GM19324 (cell line): ENCODE measurements at regions not wholly inside any gene's neighbourhood (a gene's known extent, or its start where the extent isn't known, plus 50 kb on each side); places are given as distances from the start of the nearest gene placed in this dataset.

ENCODE experiments used
- ATAC-seq: cut with Tn5 transposase; IDR thresholded peaks from one replicate; pipeline ENCODE4 v1.9.1; 2021; ENCODE audit warnings: mild to moderate bottlenecking, moderate library complexity; ENCODE audit not compliant: unreplicated experiment, low FRiP score

DNA sequence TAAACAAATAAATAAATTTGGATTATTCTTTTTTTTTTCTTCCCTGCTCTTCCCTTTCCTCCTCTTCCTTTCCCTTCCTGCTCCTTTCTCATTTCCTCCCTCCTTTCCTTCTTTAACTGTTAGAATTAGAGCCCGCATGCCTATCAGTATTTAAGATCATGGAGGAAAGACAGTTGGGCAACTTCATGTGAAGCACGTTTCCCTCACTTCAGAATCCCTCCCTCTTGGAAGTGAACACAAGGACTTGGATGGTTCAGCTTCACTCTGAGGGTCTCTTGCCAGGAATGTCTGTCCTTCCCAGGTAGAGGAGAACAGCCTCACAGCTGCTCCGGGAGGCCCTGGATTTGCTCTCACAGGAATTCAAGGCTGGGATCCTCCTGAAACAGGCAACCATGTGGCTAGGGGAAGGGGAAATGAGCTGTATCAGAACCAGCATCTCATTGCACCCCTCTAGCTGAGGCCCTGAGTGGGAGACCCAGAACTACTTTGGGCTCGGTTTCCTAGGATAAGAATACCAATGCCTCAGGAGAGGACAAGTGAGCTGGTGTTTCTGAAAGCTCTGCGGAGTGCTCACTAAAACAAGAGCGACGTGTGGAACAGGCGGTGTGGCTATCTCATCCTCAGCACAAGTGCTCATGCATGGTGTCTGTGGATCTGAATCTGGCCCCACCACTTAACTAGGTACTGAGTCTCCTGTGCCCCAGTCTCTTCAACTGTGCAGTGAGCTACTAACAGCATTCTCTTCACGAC lies 230.5 kb downstream of the MYCN start:
- no peak for ATAC-seq

DNA sequence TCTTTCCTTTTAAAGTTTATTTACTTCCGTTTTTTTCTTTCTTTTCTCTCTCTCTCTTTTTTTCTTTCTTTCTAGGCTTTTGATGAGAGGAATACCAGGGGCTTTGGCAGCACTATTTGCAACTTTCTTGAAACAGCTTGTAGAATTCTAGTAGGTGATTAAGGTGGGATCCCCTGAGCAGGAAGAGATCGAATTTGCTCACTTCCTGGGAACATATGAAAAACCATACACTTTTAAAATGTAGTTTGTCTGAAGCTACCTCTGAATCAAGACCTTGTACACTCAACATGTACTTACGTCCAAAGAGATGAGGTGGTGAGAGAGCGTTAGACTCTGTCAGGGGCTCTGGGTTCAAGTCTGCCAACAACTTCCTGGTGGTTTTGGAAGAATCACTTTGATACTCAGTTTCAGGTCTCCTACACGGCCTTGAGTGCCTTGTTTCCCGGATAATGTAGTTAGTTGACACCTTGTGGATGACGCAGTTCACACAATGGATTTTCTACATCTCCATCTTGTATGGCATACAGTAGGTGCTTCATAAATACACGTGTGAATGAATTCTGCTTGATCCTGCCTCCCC lies 229.1 kb downstream of the MYCN start:
- ATAC-seq, result no peak

DNA sequence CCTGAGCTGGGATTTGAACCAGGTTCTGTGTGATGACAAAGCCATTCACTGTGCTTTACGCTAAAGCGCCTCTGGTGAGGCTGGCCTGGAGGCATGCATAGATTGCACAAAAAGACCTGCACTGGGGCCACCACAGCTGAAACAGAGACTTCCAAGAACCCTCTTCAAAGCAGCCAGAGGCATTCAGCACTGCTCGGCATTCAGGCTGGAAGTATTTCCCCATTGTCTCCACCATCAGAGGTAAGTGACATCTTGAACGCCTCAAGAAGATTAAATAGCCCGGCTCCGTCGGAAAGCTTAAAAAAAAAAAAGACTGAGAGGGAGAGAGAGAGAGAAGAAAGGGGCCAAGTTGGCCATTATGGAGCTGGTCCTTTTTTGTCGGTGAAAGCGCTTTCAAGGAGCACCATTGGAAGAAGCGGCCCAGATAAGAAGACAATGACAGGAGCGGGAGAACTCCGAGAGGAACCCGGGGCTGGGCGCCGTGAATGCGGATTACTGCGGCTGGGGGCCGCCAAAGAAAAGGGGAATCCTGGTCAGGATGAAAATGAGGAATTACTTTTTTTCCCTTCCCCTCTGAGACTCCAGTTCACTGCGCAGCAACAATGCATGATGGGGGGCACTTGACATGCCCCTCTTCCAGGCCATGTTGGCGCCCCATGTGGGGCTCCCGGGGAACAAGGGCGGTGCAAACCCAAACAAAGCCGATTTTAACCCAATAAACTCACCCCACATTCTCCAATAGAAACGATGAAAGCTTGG lies 228.3 kb downstream of the MYCN start:
- no peak for ATAC-seq

DNA sequence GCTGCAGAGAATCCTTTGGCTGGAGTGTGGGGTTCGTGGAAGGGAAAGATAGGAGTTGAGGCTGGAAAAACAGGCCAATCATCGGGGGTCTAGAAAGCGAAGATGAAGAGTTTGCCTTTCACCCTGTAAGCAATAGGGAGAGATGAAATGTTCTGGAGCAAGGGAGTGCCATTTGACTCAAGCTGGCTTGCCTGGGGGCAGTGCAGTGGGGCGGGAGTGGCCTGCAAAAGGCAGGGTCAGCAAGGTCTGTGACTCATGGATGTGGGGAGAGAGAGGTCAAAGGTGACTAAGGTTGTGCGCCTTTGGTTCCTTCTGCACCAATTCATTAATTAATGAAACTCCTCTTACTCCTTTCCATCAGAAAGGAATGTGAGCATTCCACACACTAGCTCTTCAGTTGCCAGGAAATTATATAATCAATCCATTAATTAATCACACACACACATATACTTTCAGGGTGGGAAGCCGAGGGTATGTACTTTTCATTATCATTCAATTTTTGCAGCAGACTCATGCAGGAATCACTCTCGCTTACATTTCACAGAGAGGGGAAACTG lies 227.6 kb downstream of the MYCN start:
- no peak for ATAC-seq

DNA sequence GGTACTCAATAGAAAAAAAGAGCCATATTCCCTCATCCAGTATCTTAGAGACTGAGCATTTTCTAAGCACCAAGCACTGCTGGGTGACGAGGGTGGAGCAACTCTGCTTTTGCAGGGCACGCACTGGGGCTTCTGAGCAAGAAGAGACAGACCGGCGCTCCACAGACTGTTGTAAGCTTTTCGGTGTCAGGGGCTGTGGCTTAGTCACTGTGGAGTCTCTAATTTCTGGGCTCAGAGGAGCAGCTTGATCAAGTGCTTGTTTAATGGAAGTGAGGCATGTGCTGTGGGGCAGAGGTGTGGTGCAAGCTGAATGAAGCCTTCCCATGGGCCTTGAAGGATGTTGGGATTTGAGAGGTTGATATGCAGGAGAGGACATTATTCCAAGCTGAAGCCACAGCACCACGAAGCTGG lies 227.1 kb downstream of the MYCN start:
- no peak for ATAC-seq

DNA sequence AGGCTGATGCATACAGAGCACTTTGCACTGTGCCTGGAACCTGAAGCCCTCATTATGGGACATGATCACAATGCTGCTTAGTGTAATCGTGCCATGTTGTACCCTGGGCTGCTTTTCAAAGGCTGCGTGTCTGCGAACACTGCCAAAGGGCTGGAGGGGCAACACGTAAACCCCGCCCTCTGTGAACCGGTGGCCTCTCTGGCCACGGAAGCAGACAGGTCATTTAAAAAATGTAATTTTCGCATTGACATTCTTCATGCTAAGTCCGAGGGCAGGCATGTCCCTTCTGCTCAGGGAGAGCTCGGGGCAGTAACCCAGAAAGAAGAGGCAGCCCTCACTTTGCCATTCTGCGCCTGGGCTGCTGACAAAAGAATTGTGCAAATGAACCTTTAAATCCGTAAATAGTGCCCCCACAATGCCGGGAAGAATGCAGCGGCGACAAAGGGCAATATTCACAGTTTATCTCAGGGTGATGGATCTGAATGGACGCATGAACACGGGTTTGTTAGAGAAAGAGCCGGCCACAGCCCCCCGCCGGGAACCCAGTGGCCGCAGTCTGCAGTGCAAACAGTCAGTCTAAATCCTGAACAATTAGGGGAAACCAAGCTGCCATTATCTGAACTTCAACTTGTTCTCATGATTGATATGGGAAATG lies 226.1 kb downstream of the MYCN start:
- ATAC-seq, result no peak

DNA sequence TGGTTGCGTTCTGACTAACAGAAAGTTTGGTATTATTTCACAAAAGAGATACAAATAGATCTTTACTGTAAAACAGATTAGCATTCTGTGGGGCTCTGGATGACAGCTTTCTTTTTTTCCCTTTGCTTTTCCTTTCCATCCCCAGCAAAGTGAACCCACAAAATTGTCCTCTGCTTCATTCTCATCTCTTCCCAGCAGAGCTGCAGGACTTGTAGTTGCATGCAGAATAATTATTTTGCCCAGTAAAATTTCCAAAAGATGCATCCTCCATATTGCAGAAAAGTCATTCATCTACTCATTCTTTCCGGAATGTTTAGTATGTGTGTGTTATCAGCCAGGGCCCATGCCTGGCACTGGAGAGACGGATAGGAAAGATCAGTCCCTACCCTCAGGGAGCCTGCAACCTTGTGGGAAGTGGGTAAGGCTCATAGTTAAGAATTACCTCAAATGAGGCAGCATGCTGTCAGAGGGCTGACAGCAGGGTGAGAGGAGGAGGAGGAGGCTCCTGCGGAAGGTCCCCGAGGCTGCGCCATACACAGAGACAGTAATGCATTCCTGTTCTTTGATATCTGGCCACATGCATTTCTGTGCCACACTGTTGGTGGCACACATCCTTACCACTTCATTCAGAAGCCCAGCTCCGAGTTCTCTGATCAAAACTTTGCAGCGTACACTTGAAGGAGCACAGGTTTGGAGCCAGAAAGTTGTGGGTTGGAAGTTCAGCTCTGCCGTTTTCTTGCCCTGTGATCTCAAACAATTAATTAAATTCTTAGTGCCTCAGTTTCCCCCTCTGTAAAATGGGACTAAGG lies 225.4 kb downstream of the MYCN start:
- no peak for ATAC-seq

DNA sequence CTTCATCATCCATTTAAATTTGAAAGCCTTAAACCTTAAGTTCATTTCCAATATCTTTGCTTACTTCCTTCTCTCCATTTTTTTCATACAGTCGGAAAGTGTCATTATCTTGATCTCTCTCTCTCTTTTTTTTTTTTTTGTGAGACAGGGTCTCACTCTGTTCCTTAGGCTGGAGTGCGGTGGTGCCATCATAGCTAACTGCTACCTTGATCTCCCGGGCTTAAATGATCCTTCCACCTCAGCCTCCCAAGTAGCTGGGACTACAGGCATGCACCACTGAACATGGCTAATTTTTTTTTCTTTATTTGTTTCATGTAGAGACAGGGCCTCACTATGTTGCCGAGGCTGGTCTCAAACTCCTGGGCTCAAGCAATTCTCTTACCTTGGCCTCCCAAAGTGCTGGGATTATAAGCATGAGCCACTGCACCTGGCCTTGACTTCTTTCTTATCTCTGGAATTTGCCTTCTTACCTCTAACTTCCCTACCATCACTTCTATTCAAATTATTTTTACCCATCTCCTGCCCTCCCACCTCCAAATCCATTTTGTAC lies 222.2 kb downstream of the MYCN start:
- ATAC-seq, result no peak

DNA sequence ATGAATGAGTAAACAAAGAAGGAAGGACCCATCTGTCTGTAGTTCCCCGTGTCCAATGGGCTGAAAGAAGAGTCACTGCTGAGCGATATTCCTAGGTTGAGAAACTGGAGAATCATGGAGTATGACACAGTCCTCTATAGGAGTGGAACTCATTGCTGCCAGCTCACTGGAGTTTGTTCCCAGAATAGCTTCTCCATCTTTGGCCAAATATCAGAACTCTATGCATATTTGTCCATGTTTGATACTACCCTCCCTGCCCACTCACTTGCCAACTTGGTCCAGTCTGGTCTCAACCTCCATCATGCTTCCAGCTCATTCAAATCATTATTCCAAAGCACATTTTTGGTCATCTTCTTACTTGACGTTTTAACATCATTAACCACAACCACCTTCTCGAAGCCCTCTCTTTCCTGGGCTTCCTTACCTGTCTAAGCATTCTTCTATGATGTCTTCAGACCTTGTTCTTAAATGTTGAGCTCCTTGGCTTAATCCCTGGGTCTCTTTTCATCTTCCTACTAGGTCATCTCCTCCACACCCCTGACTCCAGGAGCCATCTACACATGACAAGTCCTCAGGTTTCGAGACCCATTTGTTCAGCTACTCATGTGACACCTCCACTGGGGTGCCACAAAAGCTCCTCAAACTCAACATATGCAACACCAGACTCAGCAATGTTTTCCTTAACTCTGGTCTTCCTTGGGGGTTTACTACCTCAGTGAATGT lies 221.6 kb downstream of the MYCN start:
- no peak for ATAC-seq

DNA sequence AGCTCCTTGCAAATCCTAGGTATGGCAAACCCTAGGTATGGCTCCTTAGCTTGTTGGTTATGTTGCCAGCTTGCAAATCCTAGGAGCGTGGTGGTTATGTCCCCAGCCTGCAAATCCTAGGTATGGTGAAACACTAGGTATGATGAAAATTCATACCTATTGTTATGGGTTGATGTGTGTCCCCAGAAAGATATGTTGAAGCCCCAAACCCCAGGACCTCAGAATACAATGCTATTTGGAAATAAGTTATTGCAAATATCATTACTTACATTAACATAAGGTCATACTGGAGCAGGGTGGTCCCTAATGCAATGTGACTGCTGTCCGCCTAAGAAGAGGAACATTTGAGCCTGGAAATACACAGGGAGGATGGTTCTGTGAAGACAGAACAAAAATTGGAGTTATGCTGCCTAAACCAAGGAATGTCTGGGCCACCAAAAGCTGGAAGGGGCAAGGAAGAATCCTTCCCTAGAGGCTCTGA lies 220.8 kb downstream of the MYCN start:
- no peak for ATAC-seq

DNA sequence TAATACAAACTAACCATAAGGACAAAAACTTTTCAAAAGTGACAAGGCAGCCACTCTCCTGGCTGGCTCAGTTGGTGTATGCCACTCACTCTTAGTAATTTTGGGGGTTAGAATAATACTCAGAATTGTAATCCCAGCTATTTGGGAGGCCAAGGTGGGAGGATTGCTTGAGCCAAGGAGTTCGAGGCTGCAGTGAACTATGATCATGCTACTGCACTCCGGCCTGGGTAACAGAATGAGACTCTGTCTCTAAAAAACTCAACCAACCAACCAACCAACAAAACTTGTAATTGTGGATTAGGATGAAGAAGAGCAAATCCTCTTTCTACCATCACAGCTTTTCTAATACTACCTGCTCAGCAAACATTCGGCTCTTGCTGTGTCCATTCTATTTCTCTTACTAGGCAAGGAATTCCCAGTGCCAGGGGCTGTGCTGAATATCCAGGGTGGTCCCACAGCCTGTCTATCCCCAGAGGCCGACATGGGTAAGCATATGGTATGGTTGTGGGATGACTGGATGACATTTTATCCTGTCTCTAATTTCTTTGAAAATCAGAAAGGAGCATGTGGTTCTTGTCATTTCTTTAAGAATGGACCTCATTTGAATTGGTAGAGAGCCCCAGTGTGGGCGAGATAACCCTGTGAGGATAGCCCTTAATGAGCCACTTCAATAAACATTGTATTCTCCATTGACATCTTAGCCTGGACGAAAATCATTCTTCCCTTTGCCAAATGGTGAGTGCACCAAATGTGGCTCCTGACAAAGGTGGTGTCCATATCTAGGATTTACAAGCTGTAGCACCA lies 220.1 kb downstream of the MYCN start:
- ATAC-seq, result no peak

DNA sequence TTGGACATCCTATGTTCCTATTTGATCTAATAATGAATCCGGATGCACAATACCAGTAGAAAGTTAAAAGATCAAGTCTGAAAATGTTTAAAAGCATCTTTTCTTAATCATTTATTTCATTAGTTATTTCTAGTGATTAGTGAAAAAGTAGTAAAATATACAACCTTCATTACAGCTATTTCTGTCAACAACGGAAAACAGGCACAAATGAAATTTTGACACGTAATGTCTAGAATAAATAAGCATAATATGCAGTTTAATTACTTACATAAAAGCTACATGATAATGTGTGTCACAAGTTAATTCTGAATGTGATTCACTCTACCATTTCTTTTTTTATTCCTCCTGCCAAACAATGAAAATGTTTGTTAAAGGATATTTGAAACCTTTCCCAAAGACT lies 216.1 kb downstream of the MYCN start:
- no peak for ATAC-seq

DNA sequence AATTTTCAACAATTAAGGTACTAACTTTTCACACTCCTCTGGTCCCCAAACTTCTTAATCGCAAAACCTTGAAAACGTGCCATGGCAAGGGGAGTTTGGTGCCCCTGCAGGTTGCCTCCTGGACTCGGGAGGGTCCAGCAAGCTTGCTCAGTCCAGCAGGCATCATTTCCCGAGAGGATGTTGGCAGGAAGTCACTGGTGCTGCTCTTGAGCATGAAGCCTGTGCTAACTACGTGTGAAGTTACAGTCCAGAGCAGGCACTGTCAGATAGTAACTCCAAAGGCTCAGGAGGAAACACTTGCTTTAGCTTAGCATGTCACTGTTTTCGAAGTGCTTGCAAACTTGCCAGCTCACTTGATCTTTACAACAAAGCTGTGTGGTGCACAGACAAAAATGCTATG lies 215.4 kb downstream of the MYCN start:
- ATAC-seq, result no peak

DNA sequence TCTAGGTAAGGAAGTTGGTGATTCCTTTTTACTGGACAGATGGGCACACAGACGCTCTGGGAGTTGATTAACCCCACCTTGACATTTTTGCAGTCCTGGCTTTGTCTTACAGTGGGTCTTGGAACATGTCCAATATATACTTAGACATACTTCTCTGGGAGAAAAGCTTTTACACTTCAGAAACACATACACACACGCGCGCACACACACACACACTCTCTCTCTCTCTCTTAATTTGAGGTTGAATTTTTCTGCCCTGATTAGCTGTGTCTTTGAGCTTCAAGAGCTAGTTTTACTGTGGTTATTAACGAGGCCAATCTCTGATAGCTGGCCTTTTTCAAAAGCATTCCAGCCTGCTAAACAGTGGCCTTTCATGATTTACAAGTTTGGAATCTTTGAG lies 215.0 kb downstream of the MYCN start:
- ATAC-seq, result no peak

DNA sequence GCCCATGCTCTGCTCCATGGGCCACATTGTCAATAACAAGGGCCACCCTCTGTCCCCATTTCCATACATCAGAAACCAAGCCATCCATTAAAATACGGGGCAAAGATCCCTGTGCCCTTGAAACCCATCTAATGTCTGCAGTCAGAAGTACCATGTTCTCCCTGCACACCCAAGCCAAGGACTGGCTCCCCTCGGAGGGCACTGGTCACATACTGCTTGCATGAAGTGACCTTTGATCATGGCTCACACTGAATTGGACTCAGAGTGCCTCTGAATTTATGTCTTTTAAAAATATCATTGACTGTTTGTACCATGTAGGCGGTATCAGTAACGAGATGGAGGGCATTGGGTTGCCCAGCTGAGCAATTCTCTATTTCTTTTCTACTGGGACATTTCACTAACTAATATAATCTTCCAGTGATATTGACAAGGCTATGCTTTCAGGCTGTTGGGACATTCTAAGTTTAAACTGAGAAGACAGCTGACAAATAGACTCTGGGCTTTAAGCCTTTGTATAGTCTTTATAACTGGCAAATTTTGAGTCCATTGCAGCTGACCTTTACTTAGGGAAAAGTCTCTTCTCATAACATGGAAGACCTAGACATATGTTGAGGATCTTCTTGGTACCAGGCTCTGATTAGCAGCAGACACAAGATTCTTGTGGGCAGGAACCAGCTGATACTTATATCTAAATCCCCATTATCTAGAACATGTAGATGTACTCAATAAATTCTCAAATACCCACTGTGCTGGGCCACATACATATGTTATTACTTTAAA lies 214.3 kb downstream of the MYCN start:
- no peak for ATAC-seq

DNA sequence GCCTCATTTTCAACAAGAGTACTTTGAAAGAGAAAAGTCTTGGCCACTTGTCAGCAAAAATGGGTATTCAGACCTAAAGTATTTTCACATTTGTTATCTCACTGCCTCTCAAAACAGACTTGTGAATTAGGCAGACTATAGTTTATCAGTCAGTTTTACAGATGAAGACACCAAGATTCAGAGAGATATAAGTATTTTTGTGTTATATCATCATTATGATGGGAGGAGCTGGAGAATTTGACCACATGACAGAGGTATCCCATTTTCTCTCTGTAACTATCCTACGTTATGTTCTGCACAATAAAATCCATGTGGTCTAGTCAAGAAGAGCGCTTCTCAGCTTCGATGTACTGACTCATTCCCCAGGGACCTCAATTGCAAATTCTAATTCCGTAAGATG lies 213.7 kb downstream of the MYCN start:
- no peak for ATAC-seq

DNA sequence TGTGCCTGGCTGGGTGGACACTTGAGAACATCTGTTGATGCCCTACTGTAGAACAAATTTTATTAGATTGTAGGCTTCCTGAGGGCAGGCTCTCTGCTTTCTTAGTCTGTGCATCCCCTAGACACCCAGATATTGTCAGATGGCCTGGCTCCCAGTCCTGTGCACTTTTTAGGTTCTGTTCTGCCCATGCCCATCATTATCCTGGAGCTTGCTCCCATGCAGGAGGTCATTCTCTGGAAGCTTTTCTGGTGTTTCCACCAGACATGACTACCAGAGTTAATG lies 213.3 kb downstream of the MYCN start:
- ATAC-seq, result no peak
